ENCODE measurements at regions not wholly inside any gene's neighbourhood (a gene's known extent, or its start where the extent isn't known, plus 50 kb on each side); places are given as distances from the start of the nearest gene placed in this dataset.

GRCh38 chr2:18750672-18751554 is 161.5 kb upstream of the NT5C1B start:
- H3K27me3 ChIP-seq (ENCODE audit: control insufficient read depth in 4 of 4, insufficient read depth in 4 of 4, low read length in 3 of 4): no peaks in the 10 kb centered on the region
- WGBS: 83% methylated on average over 5 of the region's 5 CpGs
- TF ChIP-seq FOXA1 (IDR thresholded peaks at IDR 0.05) (no peak), RXRA (IDR thresholded peaks at IDR 0.05) (no peak), JUND (IDR thresholded peaks at IDR 0.05) (no peak), GABPA (IDR thresholded peaks at IDR 0.05 in 1 of 2, conservative IDR thresholded peaks at IDR 0.05 in 1 of 2) (no peak), RAD21 (IDR thresholded peaks at IDR 0.05) (no peak), CTCF (IDR thresholded peaks at IDR 0.05; ENCODE audit: low read depth, low read length, missing input control) (no peak), NR2F2 (IDR thresholded peaks at IDR 0.05) (no peak), SP1 (IDR thresholded peaks at IDR 0.05) (no peak), TAF1 (conservative IDR thresholded peaks at IDR 0.05) (no peak), ZBTB33 (IDR thresholded peaks at IDR 0.05) (no peak), HNF4A (conservative IDR thresholded peaks at IDR 0.05) (no peak), EGR1 (IDR thresholded peaks at IDR 0.05; ENCODE audit: low read depth in 2 of 2) (no peak), REST (IDR thresholded peaks at IDR 0.05) (no peak)
- no peak for DNase-seq (ENCODE audit: low spot score)
- no peak overlapping the region for H3K4me3 ChIP-seq (ENCODE audit: low read depth in 1 of 3, low read length in 3 of 3)
- peaks cover 0 to 8% (median 2%) of the 10 kb centered on the region in 4 donors for H3K4me1 ChIP-seq (ENCODE audit: control insufficient read depth in 4 of 4, insufficient read depth in 4 of 4, low read length in 3 of 4)
- no peaks in the 10 kb centered on the region for H3K9me3 ChIP-seq (ENCODE audit: control insufficient read depth in 4 of 4, low read length in 3 of 4)
- H3K27ac ChIP-seq (ENCODE audit: low read depth in 1 of 2, low read length in 2 of 2): no peak overlapping the region
- no peaks in the 10 kb centered on the region for H3K36me3 ChIP-seq (ENCODE audit: control insufficient read depth in 4 of 4, insufficient read depth in 3 of 4, low read depth in 1 of 4, low read length in 3 of 4)
- H3K9ac ChIP-seq (ENCODE audit: low read depth in 1 of 2, low read length in 2 of 2): no peak overlapping the region

GRCh38 chr2:18749912-18750526 is 160.7 kb upstream of the NT5C1B start:
- no peaks in the 10 kb centered on the region for H3K27me3 ChIP-seq (ENCODE audit: control insufficient read depth in 4 of 4, insufficient read depth in 4 of 4, low read length in 3 of 4)
- DNase-seq (ENCODE audit: low spot score): peak; percentile 53
- H3K4me1 ChIP-seq (ENCODE audit: control insufficient read depth in 4 of 4, insufficient read depth in 4 of 4, low read length in 3 of 4): peaks cover 0 to 8% (median 2%) of the 10 kb centered on the region in 4 donors
- H3K4me3 ChIP-seq (ENCODE audit: low read depth in 1 of 3, low read length in 3 of 3): no peak overlapping the region
- TF ChIP-seq HNF4A (conservative IDR thresholded peaks at IDR 0.05): no peak
- TF ChIP-seq CTCF (IDR thresholded peaks at IDR 0.05; ENCODE audit: low read depth, low read length, missing input control): peak; percentile 74
- TF ChIP-seq RAD21 (IDR thresholded peaks at IDR 0.05): peak; percentile 95 to 97
- H3K9me3 ChIP-seq (ENCODE audit: control insufficient read depth in 4 of 4, low read length in 3 of 4): no peaks in the 10 kb centered on the region
- H3K27ac ChIP-seq (ENCODE audit: low read depth in 1 of 2, low read length in 2 of 2): no peak overlapping the region
- no peak overlapping the region for H3K9ac ChIP-seq (ENCODE audit: low read depth in 1 of 2, low read length in 2 of 2)
- WGBS: 3% methylated on average over 2 of the region's 2 CpGs
- no peaks in the 10 kb centered on the region for H3K36me3 ChIP-seq (ENCODE audit: control insufficient read depth in 4 of 4, insufficient read depth in 3 of 4, low read depth in 1 of 4, low read length in 3 of 4)

Measured in liver (tissue), 8 donors.